GM23338 (cell line): ENCODE measurements at regions not wholly inside any gene's neighbourhood (a gene's known extent, or its start where the extent isn't known, plus 50 kb on each side); places are given as distances from the start of the nearest gene placed in this dataset.

Experiments used
- EZH2 ChIP-seq: fragments of 200-600 bp; sonication (generic); IDR thresholded peaks from one replicate; pipeline ENCODE4 v1.8.0; 2017; ENCODE audit warnings: antibody characterized with exemption, mild to moderate bottlenecking, low read depth; ENCODE audit not compliant: unreplicated experiment
- JUNB ChIP-seq: IDR thresholded peaks from one replicate; pipeline ENCODE4 v1.6.1; 2016; ENCODE audit warnings: antibody characterized with exemption; ENCODE audit not compliant: unreplicated experiment
- POLR2AphosphoS5 ChIP-seq: IDR thresholded peaks from 2 replicates; pipeline ENCODE4 v1.6.1; 2016; ENCODE audit warnings: antibody characterized with exemption, low read depth
- STAT1 ChIP-seq: IDR thresholded peaks from one replicate; pipeline ENCODE4 v1.6.1; 2016; ENCODE audit warnings: antibody characterized with exemption; ENCODE audit not compliant: unreplicated experiment
- TF ChIP-seq, protein P1 (sequence below), 2 experiments: fragments of 200-600 bp in 1 of 2; sonication (generic) in 1 of 2; conservative IDR thresholded peaks; 2 replicates each; pipeline versions ENCODE4 v1.5.1 to v1.6.1; 2016 to 2017; ENCODE audit warnings: antibody characterized with exemption in 2 of 2, low read depth in 2 of 2, mild to moderate bottlenecking in 2 of 2, moderate library complexity in 1 of 2
- TF ChIP-seq, protein P2 (sequence below): IDR thresholded peaks from 2 replicates; pipeline ENCODE4 v1.6.1; 2016; ENCODE audit warnings: antibody characterized with exemption

DNA sequence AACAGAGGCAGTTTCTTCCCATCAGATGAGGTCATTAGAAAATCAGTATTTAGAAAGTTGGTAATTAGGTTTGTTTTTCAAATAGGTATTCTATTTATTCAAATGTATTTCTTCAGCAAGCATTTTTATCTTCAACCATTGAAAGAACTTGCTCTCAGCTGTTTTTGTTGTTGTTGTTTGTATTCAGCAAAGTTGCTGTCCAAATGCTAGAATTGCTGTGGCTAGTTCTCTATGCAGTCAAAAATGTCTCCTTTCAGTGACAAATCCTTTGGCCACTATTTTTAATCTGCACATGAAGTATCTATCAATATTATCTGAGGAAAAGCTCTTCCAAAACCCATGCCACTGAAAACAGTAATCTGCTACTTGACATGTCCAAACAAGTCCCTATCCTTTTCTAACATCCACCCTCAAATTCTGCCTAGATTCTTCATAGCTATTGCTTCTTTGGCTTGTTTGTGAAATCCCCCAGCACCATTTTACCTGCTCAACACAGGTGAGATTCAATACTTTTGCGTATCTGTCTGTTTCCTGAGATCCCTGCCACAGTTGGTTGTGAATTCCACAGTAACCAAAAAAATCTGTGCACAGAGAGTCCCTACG is 1005.4 kb downstream of the GRIK2 start:
- TF ChIP-seq STAT1 = no peak
- TF ChIP-seq, protein P1, sequence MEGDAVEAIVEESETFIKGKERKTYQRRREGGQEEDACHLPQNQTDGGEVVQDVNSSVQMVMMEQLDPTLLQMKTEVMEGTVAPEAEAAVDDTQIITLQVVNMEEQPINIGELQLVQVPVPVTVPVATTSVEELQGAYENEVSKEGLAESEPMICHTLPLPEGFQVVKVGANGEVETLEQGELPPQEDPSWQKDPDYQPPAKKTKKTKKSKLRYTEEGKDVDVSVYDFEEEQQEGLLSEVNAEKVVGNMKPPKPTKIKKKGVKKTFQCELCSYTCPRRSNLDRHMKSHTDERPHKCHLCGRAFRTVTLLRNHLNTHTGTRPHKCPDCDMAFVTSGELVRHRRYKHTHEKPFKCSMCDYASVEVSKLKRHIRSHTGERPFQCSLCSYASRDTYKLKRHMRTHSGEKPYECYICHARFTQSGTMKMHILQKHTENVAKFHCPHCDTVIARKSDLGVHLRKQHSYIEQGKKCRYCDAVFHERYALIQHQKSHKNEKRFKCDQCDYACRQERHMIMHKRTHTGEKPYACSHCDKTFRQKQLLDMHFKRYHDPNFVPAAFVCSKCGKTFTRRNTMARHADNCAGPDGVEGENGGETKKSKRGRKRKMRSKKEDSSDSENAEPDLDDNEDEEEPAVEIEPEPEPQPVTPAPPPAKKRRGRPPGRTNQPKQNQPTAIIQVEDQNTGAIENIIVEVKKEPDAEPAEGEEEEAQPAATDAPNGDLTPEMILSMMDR (conservative IDR thresholded peaks at IDR 0.05; ENCODE audit: low read depth in 2 of 2) = no peak
- TF ChIP-seq POLR2AphosphoS5 = no peak
- TF ChIP-seq, protein P2, sequence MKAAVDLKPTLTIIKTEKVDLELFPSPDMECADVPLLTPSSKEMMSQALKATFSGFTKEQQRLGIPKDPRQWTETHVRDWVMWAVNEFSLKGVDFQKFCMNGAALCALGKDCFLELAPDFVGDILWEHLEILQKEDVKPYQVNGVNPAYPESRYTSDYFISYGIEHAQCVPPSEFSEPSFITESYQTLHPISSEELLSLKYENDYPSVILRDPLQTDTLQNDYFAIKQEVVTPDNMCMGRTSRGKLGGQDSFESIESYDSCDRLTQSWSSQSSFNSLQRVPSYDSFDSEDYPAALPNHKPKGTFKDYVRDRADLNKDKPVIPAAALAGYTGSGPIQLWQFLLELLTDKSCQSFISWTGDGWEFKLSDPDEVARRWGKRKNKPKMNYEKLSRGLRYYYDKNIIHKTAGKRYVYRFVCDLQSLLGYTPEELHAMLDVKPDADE = no peak
- no peak for TF ChIP-seq EZH2
- TF ChIP-seq JUNB = no peak
